Fibroblast of mammary gland (primary cell): ENCODE measurements at regions not wholly inside any gene's neighbourhood (a gene's known extent, or its start where the extent isn't known, plus 50 kb on each side); places are given as distances from the start of the nearest gene placed in this dataset.
"Not testable (repeated sequence)": the region's sequence is repeated elsewhere in the genome, so short reads cannot be mapped to it uniquely, and the experiment has no call there.

ENCODE experiments used
- DNase-seq: peaks from one replicate; pipeline ENCODE4 v3.0.0-alpha.2; 2010; ENCODE audit warnings: low read depth
- H3K4me3 ChIP-seq: 2 replicates; pipeline ENCODE4 v1.5.1; 2011; ENCODE audit warnings: low read depth, mild to moderate bottlenecking, low read length, moderate library complexity; ENCODE audit not compliant: control insufficient read depth
- CTCF ChIP-seq: conservative IDR thresholded peaks from 2 replicates; pipeline ENCODE4 v1.5.1; 2011; ENCODE audit warnings: low read depth, low read length, inconsistent platforms; ENCODE audit not compliant: control insufficient read depth, insufficient read depth

- TF ChIP-seq CTCF = no peak
- no peak overlapping the region for H3K4me3 ChIP-seq
- DNase-seq = no peak
Observed at GRCh38 chr4:153900426-153900825, 111.5 kb upstream of the SFRP2 start.

- no peak for DNase-seq
- H3K4me3 ChIP-seq = no peak overlapping the region
- no peak for TF ChIP-seq CTCF
Observed at GRCh38 chr4:153890761-153891160, 101.9 kb upstream of the SFRP2 start.

GRCh38 chr4:153887217-153887616 is 98.3 kb upstream of the SFRP2 start:
- peak; percentile 4 for DNase-seq
- H3K4me3 ChIP-seq = no peak overlapping the region
- TF ChIP-seq CTCF = no peak

- no peak for TF ChIP-seq CTCF
- no peak overlapping the region for H3K4me3 ChIP-seq
- DNase-seq = no peak
Observed at GRCh38 chr4:153884325-153884724, 95.4 kb upstream of the SFRP2 start.

- TF ChIP-seq CTCF = no peak
- no peak overlapping the region for H3K4me3 ChIP-seq
Observed at GRCh38 chr4:153880983-153881382, 92.1 kb upstream of the SFRP2 start.

GRCh38 chr4:153877898-153878297 is 89.0 kb upstream of the SFRP2 start:
- no peak overlapping the region for H3K4me3 ChIP-seq
- TF ChIP-seq CTCF = no peak
- peak; percentile 45 for DNase-seq

More at GRCh38 chr4:153880983-153881382, 92.1 kb upstream of the SFRP2 start:
- DNase-seq = no peak

- TF ChIP-seq CTCF = no peak
- DNase-seq = no peak
- no peak overlapping the region for H3K4me3 ChIP-seq
Observed at GRCh38 chr4:153873741-153874140, 84.9 kb upstream of the SFRP2 start.

- not testable (repeated sequence) for DNase-seq, H3K4me3 ChIP-seq
Observed at GRCh38 chr4:153866766-153867165, 77.9 kb upstream of the SFRP2 start.
